Forelimb muscle (tissue), 1 donor: ENCODE measurements at regions not wholly inside any gene's neighbourhood (a gene's known extent, or its start where the extent isn't known, plus 50 kb on each side); places are given as distances from the start of the nearest gene placed in this dataset.
A peak's percentile ranks its signal among the peaks of the same experiment; 100 is the strongest.

ENCODE experiments used
- DNase-seq: peaks from one replicate; pipeline ENCODE4 v3.0.0-alpha.2; 2013; ENCODE audit warnings: low read depth

DNA sequence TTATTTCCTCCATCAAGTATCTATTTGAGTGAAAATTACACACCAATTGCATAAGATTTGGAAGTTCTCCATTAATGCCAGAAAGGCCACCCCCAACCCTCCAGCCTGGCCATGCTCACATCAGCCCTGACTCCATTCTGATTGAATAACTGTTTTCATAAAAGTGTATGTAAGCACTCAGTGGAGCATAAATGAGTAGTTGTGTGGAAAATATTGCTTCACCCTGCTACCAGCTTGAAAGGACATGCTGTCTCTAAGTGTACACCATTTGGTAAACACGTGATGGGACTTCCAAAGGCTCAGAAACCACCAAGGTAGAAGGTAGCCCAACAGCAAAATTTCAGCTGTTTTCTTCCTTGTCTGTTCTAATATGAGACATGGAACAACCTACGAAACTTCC, 393.8 kb downstream of the ZNF385D start:
- no peak for DNase-seq

- DNase-seq: no peak
Measured at GRCh38 chr3:21356402-21356801, 394.6 kb downstream of the ZNF385D start.

DNA sequence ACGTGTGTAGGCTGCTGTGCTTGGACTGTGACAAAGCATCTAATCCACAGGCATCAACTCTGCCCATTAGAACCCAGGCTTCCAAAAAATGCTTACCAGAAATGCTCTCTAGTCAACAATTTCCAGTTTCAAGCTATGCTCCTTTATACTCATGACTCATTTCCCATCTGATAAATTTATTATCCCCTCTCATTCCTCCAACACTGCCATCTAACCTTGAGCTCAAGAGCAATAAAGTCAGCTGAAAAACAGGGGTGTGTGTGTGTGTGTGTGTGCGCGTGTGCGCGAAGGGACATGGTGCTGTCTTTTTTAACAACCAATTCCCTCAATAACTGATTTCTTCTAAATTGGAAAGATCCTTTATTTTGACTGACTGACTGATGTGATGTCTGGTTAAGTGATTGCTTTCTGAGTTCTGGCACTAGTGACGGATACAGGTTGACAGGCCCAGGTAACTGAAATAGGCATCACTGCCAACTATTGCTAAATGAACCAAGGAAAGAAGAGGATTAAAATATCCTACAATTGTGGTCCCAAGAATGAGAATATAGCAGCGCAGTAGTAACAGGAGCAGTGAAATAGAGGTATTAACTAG, 405.5 kb downstream of the ZNF385D start:
- DNase-seq: no peak

GRCh38 chr3:21331857-21332256, 419.2 kb downstream of the ZNF385D start:
- DNase-seq: no peak

DNA sequence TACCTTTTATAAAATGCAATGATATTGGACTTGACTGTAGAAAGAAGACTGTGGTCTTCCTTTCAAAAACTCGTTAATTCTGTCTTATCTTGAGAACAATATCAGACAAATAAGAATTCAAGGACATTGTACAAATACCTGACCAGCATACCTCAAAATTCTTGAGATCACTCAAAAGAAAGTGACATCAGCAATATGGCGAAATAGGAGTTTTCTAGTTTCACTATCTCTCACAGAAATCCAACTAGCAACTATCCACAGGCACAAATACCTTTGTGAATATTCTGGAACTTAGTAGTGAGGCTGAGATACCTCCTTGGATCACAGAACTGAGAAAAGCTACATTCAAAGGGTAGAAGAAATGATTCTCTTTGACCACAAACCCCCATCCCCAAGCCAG, 419.7 kb downstream of the ZNF385D start:
- no peak for DNase-seq

DNA sequence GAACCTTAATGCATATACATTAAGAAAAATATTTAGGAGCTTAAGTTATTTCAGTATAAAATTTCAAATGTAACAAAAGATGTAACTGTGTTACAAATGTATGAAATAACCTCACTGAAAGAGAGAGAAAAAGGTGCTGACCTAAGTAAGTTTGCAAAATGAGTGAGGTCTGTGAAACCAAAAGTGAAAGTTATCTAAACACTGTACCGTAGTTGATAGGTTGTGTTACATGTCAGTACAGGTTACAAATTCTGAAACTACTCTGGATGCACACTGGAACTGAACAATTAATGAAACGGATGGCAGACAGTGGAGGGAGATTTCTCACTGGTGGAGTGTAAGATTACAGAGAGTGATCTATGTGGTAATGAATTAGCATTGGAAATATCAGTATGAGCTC, 420.7 kb downstream of the ZNF385D start:
- no peak for DNase-seq

GRCh38 chr3:21328711-21329390, 422.2 kb downstream of the ZNF385D start:
- DNase-seq: no peak

DNA sequence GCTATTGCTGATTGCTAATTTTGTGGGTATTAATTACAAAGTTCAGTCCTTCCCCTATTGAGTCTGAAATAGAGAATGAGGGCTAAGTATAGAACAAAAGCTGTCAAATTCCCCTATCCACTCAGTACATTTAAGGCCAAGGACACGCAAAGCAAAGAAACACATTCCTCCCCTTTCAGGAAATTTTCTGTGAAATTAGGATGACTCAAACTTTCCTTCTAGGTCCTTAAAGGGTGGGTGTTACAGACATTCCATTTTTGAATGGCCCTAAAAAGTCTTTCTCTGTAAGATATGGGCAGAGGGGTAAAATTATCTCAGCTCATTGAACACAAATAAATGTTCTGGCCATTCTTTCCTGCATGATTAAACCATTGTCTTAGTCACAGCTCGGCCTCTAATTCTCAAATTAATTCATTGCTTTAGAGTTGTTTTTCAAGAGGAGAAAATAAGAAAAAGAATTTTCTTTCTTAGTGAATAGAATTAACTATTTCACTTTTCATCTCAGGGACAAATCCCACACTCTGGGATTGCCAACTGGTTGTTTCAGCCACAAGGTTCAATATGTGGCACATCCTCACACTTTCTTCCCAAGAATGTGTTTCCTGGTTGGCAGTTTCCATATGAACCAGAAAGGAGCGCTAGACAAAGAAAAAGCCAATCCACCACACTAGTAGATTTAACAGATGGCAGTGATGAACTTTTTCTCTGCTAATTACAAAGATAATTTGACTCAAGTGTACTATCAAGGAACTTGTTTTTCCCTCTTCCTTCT, 424.1 kb downstream of the ZNF385D start:
- DNase-seq: no peak

DNA sequence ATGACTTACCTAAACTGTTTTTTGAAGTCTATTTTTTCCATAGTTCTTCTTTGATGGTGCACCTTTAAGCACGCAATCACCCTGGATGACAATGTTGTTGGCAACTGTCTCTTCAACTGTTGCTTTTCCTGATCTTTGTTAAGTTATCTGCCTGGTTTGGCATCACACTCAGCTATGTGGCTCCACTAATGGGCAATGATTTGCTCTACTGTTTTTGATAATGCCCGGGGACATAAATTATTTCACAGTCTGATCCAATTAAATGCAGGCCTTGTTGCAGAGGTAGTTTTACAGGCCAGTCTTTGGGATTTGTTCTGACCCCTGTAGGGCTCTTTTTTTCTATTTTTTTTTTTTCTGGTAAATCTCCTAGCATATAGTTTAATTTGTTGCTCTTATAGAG, 436.3 kb downstream of the ZNF385D start:
- no peak for DNase-seq

- DNase-seq: no peak
Measured at GRCh38 chr3:21310891-21311290, 440.1 kb downstream of the ZNF385D start.

- no peak for DNase-seq
Measured at GRCh38 chr3:21310161-21310560, 440.8 kb downstream of the ZNF385D start.

DNA sequence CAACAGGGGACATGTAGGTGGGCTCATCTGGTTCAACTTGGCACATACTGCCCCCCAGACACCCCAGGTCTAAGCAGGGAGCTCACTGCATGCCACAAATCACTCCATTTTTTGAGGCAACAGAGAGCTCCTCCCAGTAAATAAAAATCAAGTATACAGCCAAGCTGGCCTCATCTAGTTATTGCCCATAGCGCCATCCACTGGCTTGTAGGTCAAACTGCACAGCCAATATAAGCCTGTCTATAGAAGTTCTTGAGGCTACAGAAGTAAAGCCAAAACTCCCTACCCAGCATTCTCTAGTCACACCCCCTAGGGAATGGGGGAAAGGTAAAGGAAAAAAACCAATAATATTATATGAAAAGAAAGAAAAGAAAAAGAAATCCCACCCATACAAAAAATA, 453.7 kb downstream of the ZNF385D start:
- no peak for DNase-seq

DNA sequence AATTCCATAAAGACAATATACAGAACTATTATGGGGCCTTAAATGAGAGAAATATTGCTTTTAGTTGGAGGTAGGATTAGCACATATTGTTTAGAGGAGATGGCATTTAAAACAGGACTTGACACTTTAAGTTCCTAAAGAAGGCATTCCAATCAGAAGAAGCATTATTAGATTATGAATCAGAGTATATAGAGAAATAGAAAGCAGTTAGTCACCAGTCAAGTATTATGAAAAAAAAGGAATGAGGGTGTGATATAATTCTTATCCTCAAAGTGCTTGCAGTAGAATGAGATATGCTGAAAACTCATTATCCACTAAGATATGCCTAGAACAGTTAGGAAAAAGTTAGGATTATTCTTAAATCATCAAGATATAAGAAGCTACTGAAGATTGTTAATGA, 456.2 kb downstream of the ZNF385D start:
- DNase-seq: no peak

- DNase-seq: no peak
Measured at GRCh38 chr3:21292971-21293370, 458.0 kb downstream of the ZNF385D start.

DNA sequence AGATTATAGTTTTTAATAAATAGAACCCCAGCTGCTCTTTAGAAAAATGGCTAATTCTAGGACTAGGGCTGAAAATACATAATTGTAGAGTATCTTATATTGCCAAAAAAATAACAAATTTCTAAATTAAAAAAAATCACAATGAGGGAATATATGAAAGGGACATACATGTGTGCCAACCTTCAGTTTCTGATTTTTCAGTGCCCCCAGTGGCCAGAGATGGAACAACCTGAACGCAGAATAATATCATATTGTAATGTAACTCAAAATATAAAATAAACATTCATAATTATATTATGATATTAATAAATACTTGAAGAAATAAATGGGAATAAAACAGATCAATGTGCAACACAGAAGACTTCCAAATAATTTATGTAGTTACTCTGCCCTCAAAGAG, 460.5 kb downstream of the ZNF385D start:
- DNase-seq: no peak

GRCh38 chr3:21274079-21274571, 476.9 kb downstream of the ZNF385D start:
- DNase-seq: no peak

DNA sequence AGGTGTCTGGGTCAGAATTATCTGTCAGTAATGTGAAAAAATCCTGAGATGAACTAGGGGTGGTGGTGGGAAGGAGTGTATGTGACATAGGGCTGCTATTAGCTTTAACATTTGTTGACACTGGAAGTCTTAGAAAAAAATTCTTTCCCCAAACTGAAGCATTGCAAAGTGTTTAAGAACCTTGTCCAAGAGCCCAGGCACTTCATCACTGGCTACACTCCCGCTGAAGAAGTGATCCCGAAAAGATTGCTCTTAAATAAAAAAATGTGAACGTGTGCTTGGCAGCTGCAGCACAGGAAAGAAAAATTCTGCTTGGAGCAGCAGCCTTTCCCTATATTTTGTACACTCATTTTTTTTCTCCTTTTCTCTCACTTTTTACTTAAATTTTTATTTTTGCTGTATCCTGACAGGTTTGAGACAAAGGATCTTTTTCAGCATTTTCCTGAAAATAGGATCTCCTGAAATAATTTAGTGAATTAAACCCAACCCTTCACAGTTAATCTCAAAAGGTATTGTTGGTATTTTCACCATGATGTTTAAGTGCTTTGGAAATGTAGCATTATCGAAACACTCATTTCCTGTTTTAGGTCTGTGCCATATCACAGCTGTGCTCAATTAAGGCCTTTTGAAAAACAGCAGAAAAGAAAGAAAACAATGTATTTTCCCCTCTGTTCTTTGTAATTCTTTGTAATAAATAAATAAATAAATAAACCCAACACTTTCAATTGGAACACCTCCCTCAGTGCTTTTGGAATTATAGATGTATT, 477.6 kb downstream of the ZNF385D start:
- peak; percentile 62 for DNase-seq

DNA sequence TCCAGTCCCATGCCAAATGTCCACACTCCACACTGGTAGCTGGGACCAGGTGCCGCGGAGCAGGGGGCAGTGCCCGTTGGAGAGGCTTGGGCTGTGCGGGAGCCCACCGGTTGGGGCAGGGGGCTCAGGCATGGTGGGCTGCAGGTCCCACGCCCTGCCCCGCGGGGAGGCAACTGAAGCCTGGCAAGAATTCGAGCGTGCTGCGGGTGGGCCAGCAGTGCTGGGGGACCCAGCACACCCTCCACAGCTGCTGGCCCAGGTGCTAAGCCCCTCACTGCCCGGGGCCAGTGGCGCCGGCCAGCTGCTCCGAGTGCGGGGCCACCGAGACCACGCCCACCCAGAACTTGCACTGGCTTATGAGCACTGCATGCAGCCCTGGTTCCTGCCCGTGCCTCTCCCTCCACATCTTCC, 479.4 kb downstream of the ZNF385D start:
- DNase-seq: no peak

- no peak for DNase-seq
Measured at GRCh38 chr3:21269882-21270281, 481.1 kb downstream of the ZNF385D start.

DNA sequence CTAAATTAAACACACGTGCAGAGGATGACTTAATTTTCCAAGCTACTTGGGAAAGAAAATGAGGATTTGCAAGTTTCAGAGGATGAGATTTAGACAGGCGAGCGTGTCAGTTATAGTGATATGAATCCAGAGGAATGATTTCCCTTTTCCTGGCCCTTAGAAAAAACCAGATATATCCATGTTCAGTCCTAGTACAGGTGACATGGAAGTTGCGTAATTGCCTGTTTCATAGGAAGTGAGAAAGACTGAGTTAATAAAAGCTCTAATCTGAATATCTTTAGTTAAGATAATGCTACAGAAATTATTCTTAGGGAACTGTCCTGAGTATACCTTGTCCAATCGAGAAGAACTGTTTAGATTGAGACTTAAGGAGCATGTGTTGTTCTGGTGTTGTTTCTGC, 490.5 kb downstream of the ZNF385D start:
- no peak for DNase-seq

GRCh38 chr3:21259896-21260295, 491.1 kb downstream of the ZNF385D start:
- DNase-seq: no peak

- DNase-seq: no peak
Measured at GRCh38 chr3:21256932-21257331, 494.1 kb downstream of the ZNF385D start.
